Stimulated activated naive CD8-positive, alpha-beta T cell treated with anti-CD3 and anti-CD28 coated beads, Interleukin-15, amount 100 ng/mL, for 72 hours (primary cell): ENCODE measurements at regions not wholly inside any gene's neighbourhood (a gene's known extent, or its start where the extent isn't known, plus 50 kb on each side); places are given as distances from the start of the nearest gene placed in this dataset.

Experiments used
- ATAC-seq: fragments of 150-1000 bp; cut with Tn5 transposase; 2 replicates; pipeline ENCODE4 v1.10.0; 2021; ENCODE audit warnings: mild to moderate bottlenecking, moderate library complexity
- DNase-seq, 2 donors: peaks; one replicate each; pipeline ENCODE4 v3.0.0; 2021 to 2022
- H3K27ac Mint-ChIP-seq, 2 donors: one replicate each; pipeline ENCODE4 v1.8.0; 2022; ENCODE audit warnings: mild to moderate bottlenecking in 2 of 2, mixed read lengths in 2 of 2, moderate library complexity in 2 of 2
- H3K27me3 Mint-ChIP-seq: one replicate; pipeline ENCODE4 v1.8.0; 2022; ENCODE audit warnings: mixed read lengths
- H3K4me1 Mint-ChIP-seq: one replicate; pipeline ENCODE4 v1.8.0; 2022; ENCODE audit warnings: mild to moderate bottlenecking, mixed read lengths
- H3K4me3 Mint-ChIP-seq, 2 donors: one replicate each; pipeline ENCODE4 v1.8.0; 2022; ENCODE audit warnings: mild to moderate bottlenecking in 2 of 2, mixed read lengths in 2 of 2, moderate library complexity in 1 of 2
- H3K9me3 Mint-ChIP-seq, 2 donors: one replicate each; pipeline ENCODE4 v1.8.0; 2022; ENCODE audit warnings: mixed read lengths in 2 of 2

GRCh38 chr20:24164360-24164759 lies 175.8 kb upstream of the GGTLC1 start:
- H3K27me3 Mint-ChIP-seq = no peaks in the 10 kb centered on the region
- H3K4me1 Mint-ChIP-seq = no peaks in the 10 kb centered on the region
- DNase-seq (no peak), ATAC-seq (no peak)
- no peak overlapping the region for H3K4me3 Mint-ChIP-seq
- H3K9me3 Mint-ChIP-seq = no peaks in the 10 kb centered on the region
- no peak overlapping the region for H3K27ac Mint-ChIP-seq

GRCh38 chr20:24163506-24163905 lies 174.9 kb upstream of the GGTLC1 start:
- Mint-ChIP-seq H3K4me1 (no peaks in the 10 kb centered on the region), H3K27me3 (no peaks in the 10 kb centered on the region), H3K9me3 (no peaks in the 10 kb centered on the region), H3K27ac (peak overlapping the region in 1 of 2 donors; percentile 77), H3K4me3 (no peak overlapping the region)
- DNase-seq (no peak), ATAC-seq (no peak)

GRCh38 chr20:24160563-24161281 lies 172.1 kb upstream of the GGTLC1 start:
- ATAC-seq (no peak), DNase-seq (no peak)
- H3K4me3 Mint-ChIP-seq = no peak overlapping the region
- H3K4me1 Mint-ChIP-seq = no peaks in the 10 kb centered on the region
- no peaks in the 10 kb centered on the region for H3K9me3 Mint-ChIP-seq
- no peaks in the 10 kb centered on the region for H3K27me3 Mint-ChIP-seq
- H3K27ac Mint-ChIP-seq = no peak overlapping the region

- Mint-ChIP-seq H3K4me1 (no peaks in the 10 kb centered on the region), H3K27ac (no peak overlapping the region), H3K9me3 (no peaks in the 10 kb centered on the region), H3K27me3 (no peaks in the 10 kb centered on the region), H3K4me3 (no peak overlapping the region)
- ATAC-seq = no peak
- no peak for DNase-seq
Observed at GRCh38 chr20:24158281-24158680, 169.7 kb upstream of the GGTLC1 start.

- Mint-ChIP-seq H3K4me1 (no peaks in the 10 kb centered on the region), H3K27me3 (no peaks in the 10 kb centered on the region), H3K4me3 (no peak overlapping the region), H3K27ac (no peak overlapping the region), H3K9me3 (no peaks in the 10 kb centered on the region)
- peak; percentile 56 for ATAC-seq
- peak in 1 of 2 donors; percentile 23 for DNase-seq
Observed at GRCh38 chr20:24157213-24157612, 168.6 kb upstream of the GGTLC1 start.

- Mint-ChIP-seq H3K9me3 (peaks cover 0 to 7% of the 10 kb centered on the region in 2 donors), H3K4me1 (peaks cover 5% of the 10 kb centered on the region), H3K27ac (peak overlapping the region in 1 of 2 donors; percentile 14), H3K4me3 (no peak overlapping the region), H3K27me3 (peaks cover 5% of the 10 kb centered on the region)
- no peak for ATAC-seq
- DNase-seq = no peak
Observed at GRCh38 chr20:24153101-24154040, 164.8 kb upstream of the GGTLC1 start.

GRCh38 chr20:24151621-24152294 lies 163.2 kb upstream of the GGTLC1 start:
- no peak for DNase-seq
- H3K9me3 Mint-ChIP-seq = peaks cover 0 to 16% of the 10 kb centered on the region in 2 donors
- H3K4me1 Mint-ChIP-seq = peaks cover 14% of the 10 kb centered on the region
- peaks cover 16% of the 10 kb centered on the region for H3K27me3 Mint-ChIP-seq
- peak overlapping the region; percentile 14 to 72 for H3K27ac Mint-ChIP-seq
- H3K4me3 Mint-ChIP-seq = no peak overlapping the region
- ATAC-seq = no peak

- peaks cover 16% of the 10 kb centered on the region for H3K27me3 Mint-ChIP-seq
- peaks cover 14% of the 10 kb centered on the region for H3K4me1 Mint-ChIP-seq
- H3K9me3 Mint-ChIP-seq = peaks cover 0 to 16% of the 10 kb centered on the region in 2 donors
- H3K4me3 Mint-ChIP-seq = no peak overlapping the region
- no peak overlapping the region for H3K27ac Mint-ChIP-seq
- ATAC-seq (no peak), DNase-seq (no peak)
Observed at GRCh38 chr20:24150406-24150805, 161.8 kb upstream of the GGTLC1 start.

- Mint-ChIP-seq H3K4me3 (no peak overlapping the region), H3K9me3 (peaks cover 0 to 16% of the 10 kb centered on the region in 2 donors), H3K27me3 (peaks cover 16% of the 10 kb centered on the region), H3K4me1 (peaks cover 14% of the 10 kb centered on the region), H3K27ac (no peak overlapping the region)
- ATAC-seq (no peak), DNase-seq (no peak)
Observed at GRCh38 chr20:24149881-24150307, 161.3 kb upstream of the GGTLC1 start.

- no peak overlapping the region for H3K27ac Mint-ChIP-seq
- H3K27me3 Mint-ChIP-seq = peaks cover 16% of the 10 kb centered on the region
- peaks cover 14% of the 10 kb centered on the region for H3K4me1 Mint-ChIP-seq
- H3K9me3 Mint-ChIP-seq = peaks cover 0 to 16% of the 10 kb centered on the region in 2 donors
- H3K4me3 Mint-ChIP-seq = no peak overlapping the region
- DNase-seq (no peak), ATAC-seq (no peak)
Observed at GRCh38 chr20:24149175-24149574, 160.6 kb upstream of the GGTLC1 start.

GRCh38 chr20:24148372-24148771 lies 159.8 kb upstream of the GGTLC1 start:
- ATAC-seq (peak; percentile 70), DNase-seq (peak in 1 of 2 donors; percentile 32)
- Mint-ChIP-seq H3K4me1 (peaks cover 14% of the 10 kb centered on the region), H3K4me3 (no peak overlapping the region), H3K27me3 (peaks cover 16% of the 10 kb centered on the region), H3K27ac (peak overlapping the region in 1 of 2 donors; percentile 77), H3K9me3 (peaks cover 0 to 16% of the 10 kb centered on the region in 2 donors)

- H3K4me1 Mint-ChIP-seq = peaks cover 14% of the 10 kb centered on the region
- DNase-seq (no peak), ATAC-seq (no peak)
- H3K4me3 Mint-ChIP-seq = no peak overlapping the region
- H3K27ac Mint-ChIP-seq = peak overlapping the region in 1 of 2 donors; percentile 80
- H3K9me3 Mint-ChIP-seq = peaks cover 0 to 16% of the 10 kb centered on the region in 2 donors
- H3K27me3 Mint-ChIP-seq = peaks cover 16% of the 10 kb centered on the region
Observed at GRCh38 chr20:24147961-24148360, 159.4 kb upstream of the GGTLC1 start.

- Mint-ChIP-seq H3K9me3 (peaks cover 0 to 16% of the 10 kb centered on the region in 2 donors), H3K4me1 (peaks cover 14% of the 10 kb centered on the region), H3K27me3 (peaks cover 16% of the 10 kb centered on the region), H3K27ac (peak overlapping the region in 1 of 2 donors; percentile 80), H3K4me3 (no peak overlapping the region)
- DNase-seq = no peak
- no peak for ATAC-seq
Observed at GRCh38 chr20:24147479-24147878, 158.9 kb upstream of the GGTLC1 start.

GRCh38 chr20:24146231-24146634 lies 157.7 kb upstream of the GGTLC1 start:
- Mint-ChIP-seq H3K27me3 (peaks cover 16% of the 10 kb centered on the region), H3K27ac (peak overlapping the region in 1 of 2 donors; percentile 43), H3K4me1 (peaks cover 14% of the 10 kb centered on the region), H3K4me3 (no peak overlapping the region), H3K9me3 (peaks cover 0 to 20% of the 10 kb centered on the region in 2 donors)
- DNase-seq (no peak), ATAC-seq (no peak)

GRCh38 chr20:24144371-24144770 lies 155.8 kb upstream of the GGTLC1 start:
- peaks cover 16% of the 10 kb centered on the region for H3K27me3 Mint-ChIP-seq
- no peak overlapping the region for H3K4me3 Mint-ChIP-seq
- no peak for ATAC-seq
- no peak overlapping the region for H3K27ac Mint-ChIP-seq
- H3K9me3 Mint-ChIP-seq = peaks cover 0 to 23% of the 10 kb centered on the region in 2 donors
- DNase-seq = no peak
- peaks cover 14% of the 10 kb centered on the region for H3K4me1 Mint-ChIP-seq
